ENCODE measurements at regions not wholly inside any gene's neighbourhood (a gene's known extent, or its start where the extent isn't known, plus 50 kb on each side); places are given as distances from the start of the nearest gene placed in this dataset.

GRCh38 chr14:61618448-61618847, 76.9 kb upstream of the HIF1A start:
- Histone ChIP-seq H3K36me3 (ENCODE audit: low read depth) (no peaks in the 10 kb centered on the region), H3K27ac (ENCODE audit: poor library complexity, severe bottlenecking) (no peak overlapping the region), H3K9me3 (ENCODE audit: severe bottlenecking) (no peaks in the 10 kb centered on the region), H3K4me3 (ENCODE audit: severe bottlenecking) (no peak overlapping the region), H3K4me1 (ENCODE audit: insufficient read depth, poor library complexity, severe bottlenecking) (peaks cover 27% of the 10 kb centered on the region), H3K27me3 (ENCODE audit: insufficient read depth, poor library complexity, severe bottlenecking) (no peaks in the 10 kb centered on the region)
- ATAC-seq (ENCODE audit: low read depth) (no peak), DNase-seq (ENCODE audit: low spot score) (no peak)
- TF ChIP-seq CTCF (IDR thresholded peaks at IDR 0.05; ENCODE audit: poor library complexity, severe bottlenecking) = no peak

GRCh38 chr14:61619494-61619893, 75.8 kb upstream of the HIF1A start:
- no peak for DNase-seq (ENCODE audit: low spot score)
- ATAC-seq (ENCODE audit: low read depth) = no peak
- TF ChIP-seq CTCF (IDR thresholded peaks at IDR 0.05; ENCODE audit: poor library complexity, severe bottlenecking) = no peak
- Histone ChIP-seq H3K27me3 (ENCODE audit: insufficient read depth, poor library complexity, severe bottlenecking) (no peaks in the 10 kb centered on the region), H3K4me3 (ENCODE audit: severe bottlenecking) (no peak overlapping the region), H3K9me3 (ENCODE audit: severe bottlenecking) (no peaks in the 10 kb centered on the region), H3K36me3 (ENCODE audit: low read depth) (no peaks in the 10 kb centered on the region), H3K27ac (ENCODE audit: poor library complexity, severe bottlenecking) (peak overlapping the region; percentile 75), H3K4me1 (ENCODE audit: insufficient read depth, poor library complexity, severe bottlenecking) (peaks cover 27% of the 10 kb centered on the region)

- peak overlapping the region; percentile 75 for H3K27ac ChIP-seq (ENCODE audit: poor library complexity, severe bottlenecking)
- ATAC-seq (ENCODE audit: low read depth) = peak; percentile 87
Observed at GRCh38 chr14:61620130-61620946, 75.0 kb upstream of the HIF1A start.

GRCh38 chr14:61621444-61621843, 73.9 kb upstream of the HIF1A start:
- TF ChIP-seq CTCF (IDR thresholded peaks at IDR 0.05; ENCODE audit: poor library complexity, severe bottlenecking) = no peak

More at GRCh38 chr14:61620130-61620946, 75.0 kb upstream of the HIF1A start:
- no peak for DNase-seq (ENCODE audit: low spot score)
- Histone ChIP-seq H3K27me3 (ENCODE audit: insufficient read depth, poor library complexity, severe bottlenecking) (no peaks in the 10 kb centered on the region), H3K9me3 (ENCODE audit: severe bottlenecking) (no peaks in the 10 kb centered on the region), H3K36me3 (ENCODE audit: low read depth) (no peaks in the 10 kb centered on the region), H3K4me1 (ENCODE audit: insufficient read depth, poor library complexity, severe bottlenecking) (peaks cover 32% of the 10 kb centered on the region), H3K4me3 (ENCODE audit: severe bottlenecking) (no peak overlapping the region)
- TF ChIP-seq CTCF (IDR thresholded peaks at IDR 0.05; ENCODE audit: poor library complexity, severe bottlenecking) = no peak

GRCh38 chr14:61622051-61622450, 73.3 kb upstream of the HIF1A start:
- Histone ChIP-seq H3K27ac (ENCODE audit: poor library complexity, severe bottlenecking) (peak overlapping the region; percentile 75), H3K9me3 (ENCODE audit: severe bottlenecking) (no peaks in the 10 kb centered on the region), H3K27me3 (ENCODE audit: insufficient read depth, poor library complexity, severe bottlenecking) (no peaks in the 10 kb centered on the region), H3K36me3 (ENCODE audit: low read depth) (no peaks in the 10 kb centered on the region), H3K4me3 (ENCODE audit: severe bottlenecking) (no peak overlapping the region), H3K4me1 (ENCODE audit: insufficient read depth, poor library complexity, severe bottlenecking) (peaks cover 25% of the 10 kb centered on the region)
- DNase-seq (ENCODE audit: low spot score) (no peak), ATAC-seq (ENCODE audit: low read depth) (no peak)
- no peak for TF ChIP-seq CTCF (IDR thresholded peaks at IDR 0.05; ENCODE audit: poor library complexity, severe bottlenecking)

More at GRCh38 chr14:61621444-61621843, 73.9 kb upstream of the HIF1A start:
- H3K4me1 ChIP-seq (ENCODE audit: insufficient read depth, poor library complexity, severe bottlenecking) = peaks cover 30% of the 10 kb centered on the region
- no peak overlapping the region for H3K4me3 ChIP-seq (ENCODE audit: severe bottlenecking)
- H3K36me3 ChIP-seq (ENCODE audit: low read depth) = no peaks in the 10 kb centered on the region
- no peak for DNase-seq (ENCODE audit: low spot score)
- H3K27ac ChIP-seq (ENCODE audit: poor library complexity, severe bottlenecking) = peak overlapping the region; percentile 75
- ATAC-seq (ENCODE audit: low read depth) = no peak
- H3K9me3 ChIP-seq (ENCODE audit: severe bottlenecking) = no peaks in the 10 kb centered on the region
- H3K27me3 ChIP-seq (ENCODE audit: insufficient read depth, poor library complexity, severe bottlenecking) = no peaks in the 10 kb centered on the region

All from RWPE2 (cell line).